Caco-2 (cell line): ENCODE measurements at regions not wholly inside any gene's neighbourhood (a gene's known extent, or its start where the extent isn't known, plus 50 kb on each side); places are given as distances from the start of the nearest gene placed in this dataset.
"Not testable (repeated sequence)": the region's sequence is repeated elsewhere in the genome, so short reads cannot be mapped to it uniquely, and the experiment has no call there.

Experiments
- BruUV-seq: library from RNA; stranded (reverse); fragments of 400-500 nt; replicated peaks from 2 replicates; lab custom pipeline; 2021; lab: Mats Ljungman, UMichigan
- CTCF ChIA-PET: fragments of 300-600 bp; sonication (Branson Sonifier 250); formaldehyde crosslinking; loops from one replicate; lab custom pipeline; 2022; ENCODE audit warnings: antibody characterized with exemption; lab: Charles Lee
- POLR2A ChIA-PET: fragments of 300-600 bp; sonication (Branson Sonifier 250); formaldehyde crosslinking; loops from one replicate; lab custom pipeline; 2022; ENCODE audit warnings: antibody characterized with exemption; lab: Charles Lee
- DNase-seq, 2 experiments: peaks; one replicate each; pipeline versions ENCODE4 v3.0.0 to v3.0.0-alpha.2; 2020 to 2022
- H3K27me3 ChIP-seq: replicated peaks from 2 replicates; pipeline ENCODE4 v1.6.0; 2011; ENCODE audit warnings: low read length; ENCODE audit not compliant: control insufficient read depth, insufficient read depth
- H3K36me3 ChIP-seq: 2 replicates; pipeline ENCODE4 v1.5.1; 2011; ENCODE audit warnings: low read length; ENCODE audit not compliant: control insufficient read depth, insufficient read depth
- H3K4me1 ChIP-seq: fragments of 250-450 bp; sonication (Bioruptor Pico); 2 replicates; pipeline ENCODE4 v1.5.1; 2020; ENCODE audit warnings: mild to moderate bottlenecking
- H3K4me3 ChIP-seq: 2 replicates; pipeline ENCODE4 v1.5.1; 2011; ENCODE audit warnings: low read depth, mild to moderate bottlenecking, control low read depth, low read length
- H3K9me3 ChIP-seq: fragments of 250-450 bp; sonication (Bioruptor Pico); 2 replicates; pipeline ENCODE4 v1.5.1; 2020; ENCODE audit warnings: mild to moderate bottlenecking, moderate library complexity
- H3K27ac Mint-ChIP-seq: one replicate; pipeline ENCODE4 v1.8.0; 2022; ENCODE audit warnings: mixed read lengths; ENCODE audit not compliant: unreplicated experiment
- H3K27me3 Mint-ChIP-seq: one replicate; pipeline ENCODE4 v1.8.0; 2022; ENCODE audit warnings: mixed read lengths; ENCODE audit not compliant: insufficient read depth, unreplicated experiment
- H3K36me3 Mint-ChIP-seq: one replicate; pipeline ENCODE4 v1.8.0; 2022; ENCODE audit warnings: mild to moderate bottlenecking, mixed read lengths; ENCODE audit not compliant: insufficient read depth, unreplicated experiment
- H3K4me1 Mint-ChIP-seq: one replicate; pipeline ENCODE4 v1.8.0; 2022; ENCODE audit warnings: low read depth, mixed read lengths; ENCODE audit not compliant: unreplicated experiment
- H3K4me3 Mint-ChIP-seq: one replicate; pipeline ENCODE4 v1.8.0; 2022; ENCODE audit warnings: mild to moderate bottlenecking, moderate library complexity, mixed read lengths; ENCODE audit not compliant: unreplicated experiment
- H3K9me3 Mint-ChIP-seq: one replicate; pipeline ENCODE4 v1.8.0; 2022; ENCODE audit warnings: mixed read lengths; ENCODE audit not compliant: unreplicated experiment
- intact Hi-C: fragments of 100-400 bp; cut with micrococcal nuclease; formaldehyde crosslinking; loops from one replicate; pipeline ENCODE4 v1.10.0; 2022; ENCODE audit not compliant: unreplicated experiment
- TF ChIP-seq, protein P1 (sequence below), 2 experiments: fragments of 200-600 bp in 1 of 2; IDR thresholded peaks; 1 replicate in 1 of 2; 2 replicates in 1 of 2; pipeline versions ENCODE4 v1.5.1 to v1.8.0; 2011 to 2022; ENCODE audit warnings: antibody characterized with exemption in 1 of 2, control low read depth in 1 of 2, inconsistent platforms in 1 of 2, low read depth in 1 of 2, low read length in 1 of 2, mild to moderate bottlenecking in 1 of 2, moderate library complexity in 1 of 2; ENCODE audit not compliant: insufficient read depth in 1 of 2, severe bottlenecking in 1 of 2, unreplicated experiment in 1 of 2

GRCh38 chrX:139002319-139002718, 290.8 kb upstream of the FGF13 start:
- POLR2A ChIA-PET = no interaction called here
- Mint-ChIP-seq H3K27me3 (no peaks in the 10 kb centered on the region), H3K4me1 (no peaks in the 10 kb centered on the region), H3K9me3 (peaks cover 5% of the 10 kb centered on the region), H3K4me3 (no peak overlapping the region), H3K27ac (no peak overlapping the region), H3K36me3 (no peaks in the 10 kb centered on the region)
- intact Hi-C loops = no loop called here
- Histone ChIP-seq H3K9me3 (no peaks in the 10 kb centered on the region), H3K4me3 (no peak overlapping the region), H3K4me1 (no peaks in the 10 kb centered on the region), H3K36me3 (no peaks in the 10 kb centered on the region), H3K27me3 (no peaks in the 10 kb centered on the region)
- no peak for DNase-seq
- CTCF ChIA-PET = no interaction called here
- TF ChIP-seq, protein P1, sequence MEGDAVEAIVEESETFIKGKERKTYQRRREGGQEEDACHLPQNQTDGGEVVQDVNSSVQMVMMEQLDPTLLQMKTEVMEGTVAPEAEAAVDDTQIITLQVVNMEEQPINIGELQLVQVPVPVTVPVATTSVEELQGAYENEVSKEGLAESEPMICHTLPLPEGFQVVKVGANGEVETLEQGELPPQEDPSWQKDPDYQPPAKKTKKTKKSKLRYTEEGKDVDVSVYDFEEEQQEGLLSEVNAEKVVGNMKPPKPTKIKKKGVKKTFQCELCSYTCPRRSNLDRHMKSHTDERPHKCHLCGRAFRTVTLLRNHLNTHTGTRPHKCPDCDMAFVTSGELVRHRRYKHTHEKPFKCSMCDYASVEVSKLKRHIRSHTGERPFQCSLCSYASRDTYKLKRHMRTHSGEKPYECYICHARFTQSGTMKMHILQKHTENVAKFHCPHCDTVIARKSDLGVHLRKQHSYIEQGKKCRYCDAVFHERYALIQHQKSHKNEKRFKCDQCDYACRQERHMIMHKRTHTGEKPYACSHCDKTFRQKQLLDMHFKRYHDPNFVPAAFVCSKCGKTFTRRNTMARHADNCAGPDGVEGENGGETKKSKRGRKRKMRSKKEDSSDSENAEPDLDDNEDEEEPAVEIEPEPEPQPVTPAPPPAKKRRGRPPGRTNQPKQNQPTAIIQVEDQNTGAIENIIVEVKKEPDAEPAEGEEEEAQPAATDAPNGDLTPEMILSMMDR (IDR thresholded peaks at IDR 0.05; ENCODE audit: insufficient read depth in 1 of 2, low read depth in 1 of 2, low read length in 1 of 2, severe bottlenecking in 1 of 2, unreplicated experiment in 1 of 2) = no peak
- BruUV-seq = no TSS peak

DNA sequence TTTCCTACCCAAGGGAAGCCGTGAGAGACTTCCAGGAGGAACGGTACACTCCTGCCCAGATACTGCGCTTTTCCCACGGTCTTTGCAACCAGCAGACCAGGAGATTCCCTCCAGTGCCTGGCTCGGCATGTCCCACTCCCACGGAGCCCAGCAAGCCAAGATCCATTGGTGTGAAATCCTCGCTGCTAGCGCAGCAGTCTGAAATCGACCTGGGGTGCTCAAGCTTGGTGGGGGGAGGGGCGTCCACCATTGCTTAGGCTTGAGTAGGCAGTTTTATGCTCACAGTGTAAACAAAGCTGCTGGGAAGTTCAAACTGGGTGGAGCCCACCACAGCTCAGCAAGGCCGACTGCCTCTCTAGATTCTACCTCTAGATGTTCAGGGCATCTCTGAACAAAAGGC, 284.8 kb upstream of the FGF13 start:
- H3K4me3 Mint-ChIP-seq = no peak overlapping the region
- H3K36me3 Mint-ChIP-seq = no peaks in the 10 kb centered on the region
- Histone ChIP-seq H3K4me3 (no peak overlapping the region), H3K4me1 (no peaks in the 10 kb centered on the region), H3K36me3 (no peaks in the 10 kb centered on the region), H3K27me3 (no peaks in the 10 kb centered on the region), H3K9me3 (no peaks in the 10 kb centered on the region)
- H3K27me3 Mint-ChIP-seq = no peaks in the 10 kb centered on the region
- POLR2A ChIA-PET = no interaction called here
- H3K9me3 Mint-ChIP-seq = peaks cover 9% of the 10 kb centered on the region
- H3K27ac Mint-ChIP-seq = no peak overlapping the region
- no peak for DNase-seq
- TF ChIP-seq, protein P1 (IDR thresholded peaks at IDR 0.05; ENCODE audit: insufficient read depth in 1 of 2, low read depth in 1 of 2, low read length in 1 of 2, severe bottlenecking in 1 of 2, unreplicated experiment in 1 of 2) = no peak
- no TSS peak for BruUV-seq
- CTCF ChIA-PET = no interaction called here
- H3K4me1 Mint-ChIP-seq = no peaks in the 10 kb centered on the region
- intact Hi-C loops = no loop called here

- no peak overlapping the region for H3K27ac Mint-ChIP-seq
- no peaks in the 10 kb centered on the region for H3K4me1 Mint-ChIP-seq
- H3K9me3 ChIP-seq = no peaks in the 10 kb centered on the region
- no peak overlapping the region for H3K4me3 ChIP-seq
- no peaks in the 10 kb centered on the region for H3K27me3 ChIP-seq
- H3K36me3 ChIP-seq = no peaks in the 10 kb centered on the region
- ChIA-PET POLR2A (no interaction called here), CTCF (no interaction called here)
- no peaks in the 10 kb centered on the region for H3K4me1 ChIP-seq
- H3K9me3 Mint-ChIP-seq = peaks cover 9% of the 10 kb centered on the region
- intact Hi-C loops = no loop called here
- no peak for DNase-seq
- H3K4me3 Mint-ChIP-seq = no peak overlapping the region
- no peaks in the 10 kb centered on the region for H3K36me3 Mint-ChIP-seq
- TF ChIP-seq, protein P1 (IDR thresholded peaks at IDR 0.05; ENCODE audit: insufficient read depth in 1 of 2, low read depth in 1 of 2, low read length in 1 of 2, severe bottlenecking in 1 of 2, unreplicated experiment in 1 of 2) = no peak
- no peaks in the 10 kb centered on the region for H3K27me3 Mint-ChIP-seq
- no TSS peak for BruUV-seq
Measured at GRCh38 chrX:138995458-138995857, 283.9 kb upstream of the FGF13 start.

DNA sequence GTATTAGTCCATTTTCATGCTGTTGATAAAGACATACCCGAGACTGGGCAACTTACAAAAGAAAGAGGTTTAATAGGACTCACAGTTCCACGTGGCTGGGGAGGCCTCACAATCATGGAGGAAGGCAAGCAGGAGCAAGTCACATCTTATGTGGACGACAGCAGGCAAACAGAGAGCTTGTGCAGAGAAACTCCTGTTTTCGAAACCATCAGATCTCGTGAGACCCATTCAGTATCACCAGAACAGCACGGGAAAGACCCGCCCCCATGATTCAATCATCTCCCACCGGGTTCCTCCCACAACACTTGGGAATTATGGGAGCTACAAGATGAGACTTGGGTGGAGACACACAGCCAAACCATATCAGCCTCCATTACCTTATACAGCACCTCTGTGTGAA, 278.9 kb upstream of the FGF13 start:
- H3K4me1 Mint-ChIP-seq, H3K4me1 ChIP-seq, H3K4me3 Mint-ChIP-seq, H3K9me3 Mint-ChIP-seq, H3K27ac Mint-ChIP-seq, POLR2A ChIA-PET, H3K27me3 Mint-ChIP-seq, H3K36me3 Mint-ChIP-seq, DNase-seq, CTCF ChIA-PET, H3K4me3 ChIP-seq, BruUV-seq, H3K27me3 ChIP-seq, intact Hi-C loops, H3K36me3 ChIP-seq, H3K9me3 ChIP-seq: not testable (repeated sequence)
